SK-N-SH treated with all-trans-retinoic acid at 6 μM for 48 hours (cell line): ENCODE measurements at regions not wholly inside any gene's neighbourhood (a gene's known extent, or its start where the extent isn't known, plus 50 kb on each side); places are given as distances from the start of the nearest gene placed in this dataset.

ENCODE experiments used
- ATAC-seq: fragments of 200-7000 bp; cut with Tn5 transposase; 3 replicates; pipeline ENCODE4 v1.9.1; 2020; ENCODE audit warnings: mild to moderate bottlenecking, moderate library complexity
- ARNTL ChIP-seq: fragments of 450-650 bp; formaldehyde crosslinking; IDR thresholded peaks from 2 replicates; pipeline ENCODE4 v1.5.0; 2020; ENCODE audit warnings: low read depth, mild to moderate bottlenecking, moderate library complexity, borderline replicate concordance
- BACH2 ChIP-seq: fragments of 250-450 bp; sonication (Bioruptor Pico); IDR thresholded peaks from 2 replicates; pipeline ENCODE4 v1.9.0; 2021; ENCODE audit warnings: mild to moderate bottlenecking, borderline replicate concordance
- CREB5 ChIP-seq: fragments of 250-450 bp; sonication (Bioruptor Pico); IDR thresholded peaks from 2 replicates; pipeline ENCODE4 v1.5.1; 2020; ENCODE audit warnings: low read depth, mild to moderate bottlenecking, moderate library complexity
- CSDC2 ChIP-seq: fragments of 250-450 bp; sonication (Bioruptor Pico); IDR thresholded peaks from 2 replicates; pipeline ENCODE4 v1.5.0; 2020; ENCODE audit warnings: mild to moderate bottlenecking, moderate library complexity
- GLIS3 ChIP-seq: fragments of 250-450 bp; sonication (Bioruptor Pico); IDR thresholded peaks from 2 replicates; pipeline ENCODE4 v1.5.0; 2020; ENCODE audit warnings: mild to moderate bottlenecking, moderate library complexity
- ISL1 ChIP-seq: fragments of 250-450 bp; sonication (Bioruptor Pico); IDR thresholded peaks from 2 replicates; pipeline ENCODE4 v2.1.2; 2022; ENCODE audit warnings: mild to moderate bottlenecking, moderate library complexity
- PATZ1 ChIP-seq: fragments of 250-450 bp; sonication (Bioruptor Pico); IDR thresholded peaks from 2 replicates; pipeline ENCODE4 v1.8.0; 2020; ENCODE audit warnings: mild to moderate bottlenecking, moderate library complexity, borderline replicate concordance
- POU6F1 ChIP-seq: fragments of 250-450 bp; sonication (Bioruptor Pico); IDR thresholded peaks from 2 replicates; pipeline ENCODE4 v1.8.0; 2021; ENCODE audit warnings: low read depth, mild to moderate bottlenecking, moderate library complexity, borderline replicate concordance
- PPARA ChIP-seq: fragments of 250-450 bp; sonication (Bioruptor Pico); IDR thresholded peaks from 2 replicates; pipeline ENCODE4 v1.5.0; 2020; ENCODE audit warnings: mild to moderate bottlenecking, borderline replicate concordance
- RARB ChIP-seq: fragments of 250-450 bp; sonication (Bioruptor Pico); IDR thresholded peaks from 2 replicates; pipeline ENCODE4 v1.8.0; 2021; ENCODE audit warnings: mild to moderate bottlenecking, moderate library complexity
- SNAI2 ChIP-seq: fragments of 250-450 bp; sonication (Bioruptor Pico); IDR thresholded peaks from 2 replicates; pipeline ENCODE4 v1.5.0; 2020; ENCODE audit warnings: mild to moderate bottlenecking, moderate library complexity
- TCF4 ChIP-seq: fragments of 250-450 bp; sonication (Bioruptor Pico); IDR thresholded peaks from 2 replicates; pipeline ENCODE4 v1.8.0; 2021; ENCODE audit warnings: mild to moderate bottlenecking, moderate library complexity, borderline replicate concordance
- TOX ChIP-seq: fragments of 250-450 bp; sonication (Bioruptor Pico); IDR thresholded peaks from 2 replicates; pipeline ENCODE4 v1.8.0; 2021; ENCODE audit warnings: mild to moderate bottlenecking, moderate library complexity, borderline replicate concordance
- TSHZ2 ChIP-seq: fragments of 250-450 bp; sonication (Bioruptor Pico); IDR thresholded peaks from 2 replicates; pipeline ENCODE4 v1.5.0; 2020; ENCODE audit warnings: mild to moderate bottlenecking, moderate library complexity
- ZC3H10 ChIP-seq: fragments of 250-450 bp; sonication (Bioruptor Pico); IDR thresholded peaks from 2 replicates; pipeline ENCODE4 v1.5.1; 2021; ENCODE audit warnings: mild to moderate bottlenecking, moderate library complexity
- ZFP3 ChIP-seq: fragments of 250-450 bp; sonication (Bioruptor Pico); IDR thresholded peaks from 2 replicates; pipeline ENCODE4 v1.5.0; 2020; ENCODE audit warnings: mild to moderate bottlenecking, moderate library complexity
- ZFP30 ChIP-seq: fragments of 450-650 bp; formaldehyde crosslinking; IDR thresholded peaks from 2 replicates; pipeline ENCODE4 v1.5.0; 2022; ENCODE audit warnings: mild to moderate bottlenecking, moderate library complexity
- ZNF565 ChIP-seq: fragments of 450-650 bp; formaldehyde crosslinking; conservative IDR thresholded peaks from 2 replicates; pipeline ENCODE4 v1.5.0; 2020; ENCODE audit warnings: low read depth, mild to moderate bottlenecking, moderate library complexity
- ZNF70 ChIP-seq: fragments of 450-650 bp; formaldehyde crosslinking; IDR thresholded peaks from 2 replicates; pipeline ENCODE4 v1.5.0; 2020; ENCODE audit warnings: mild to moderate bottlenecking, moderate library complexity
- ZNF8 ChIP-seq: fragments of 450-650 bp; formaldehyde crosslinking; IDR thresholded peaks from 2 replicates; pipeline ENCODE4 v1.5.0; 2020; ENCODE audit warnings: mild to moderate bottlenecking, moderate library complexity

- TF ChIP-seq BACH2 (CRISPR knock-in tag), result no peak
- TF ChIP-seq ZFP3 (CRISPR knock-in tag), result no peak
- no peak for TF ChIP-seq RARB (CRISPR knock-in tag)
- TF ChIP-seq CSDC2, result no peak
- no peak for TF ChIP-seq ZNF70 (CRISPR knock-in tag)
- TF ChIP-seq ZFP30 (CRISPR knock-in tag), result no peak
- ATAC-seq, result no peak
Observed at GRCh38 chr2:208945719-208946256, 478.1 kb upstream of the MAP2 start.

GRCh38 chr2:208948073-208948472 is 475.8 kb upstream of the MAP2 start:
- no peak for TF ChIP-seq CREB5
- no peak for TF ChIP-seq BACH2 (CRISPR knock-in tag)
- no peak for TF ChIP-seq ZFP3 (CRISPR knock-in tag)
- TF ChIP-seq CSDC2, result no peak
- no peak for TF ChIP-seq TCF4
- no peak for TF ChIP-seq POU6F1 (CRISPR knock-in tag)
- no peak for TF ChIP-seq GLIS3
- no peak for TF ChIP-seq ARNTL (CRISPR knock-in tag)
- no peak for TF ChIP-seq ISL1 (CRISPR knock-in tag)
- TF ChIP-seq SNAI2 (CRISPR knock-in tag), result no peak
- TF ChIP-seq ZFP30 (CRISPR knock-in tag), result no peak
- TF ChIP-seq PATZ1, result no peak
- no peak for ATAC-seq

GRCh38 chr2:208970070-208970469 is 453.8 kb upstream of the MAP2 start:
- no peak for TF ChIP-seq SNAI2 (CRISPR knock-in tag)
- TF ChIP-seq ZFP3 (CRISPR knock-in tag), result no peak
- TF ChIP-seq ZNF8 (CRISPR knock-in tag), result no peak
- TF ChIP-seq CSDC2, result no peak
- no peak for TF ChIP-seq ZNF70 (CRISPR knock-in tag)
- no peak for TF ChIP-seq ZNF565 (CRISPR knock-in tag)
- no peak for TF ChIP-seq TSHZ2
- no peak for TF ChIP-seq PATZ1
- TF ChIP-seq ZC3H10 (CRISPR knock-in tag), result no peak
- no peak for TF ChIP-seq TOX
- no peak for ATAC-seq

- no peak for ATAC-seq
- no peak for TF ChIP-seq GLIS3
- TF ChIP-seq POU6F1 (CRISPR knock-in tag), result no peak
- no peak for TF ChIP-seq BACH2 (CRISPR knock-in tag)
- TF ChIP-seq PPARA, result no peak
- no peak for TF ChIP-seq TCF4
- TF ChIP-seq PATZ1, result no peak
- TF ChIP-seq TOX, result no peak
- TF ChIP-seq, all 23 proteins: peak for 0
Observed at GRCh38 chr2:208977582-208977981, 446.3 kb upstream of the MAP2 start.
